ENCODE measurements at regions not wholly inside any gene's neighbourhood (a gene's known extent, or its start where the extent isn't known, plus 50 kb on each side); places are given as distances from the start of the nearest gene placed in this dataset.
"Not testable (repeated sequence)": the region's sequence is repeated elsewhere in the genome, so short reads cannot be mapped to it uniquely, and the experiment has no call there.

DNA sequence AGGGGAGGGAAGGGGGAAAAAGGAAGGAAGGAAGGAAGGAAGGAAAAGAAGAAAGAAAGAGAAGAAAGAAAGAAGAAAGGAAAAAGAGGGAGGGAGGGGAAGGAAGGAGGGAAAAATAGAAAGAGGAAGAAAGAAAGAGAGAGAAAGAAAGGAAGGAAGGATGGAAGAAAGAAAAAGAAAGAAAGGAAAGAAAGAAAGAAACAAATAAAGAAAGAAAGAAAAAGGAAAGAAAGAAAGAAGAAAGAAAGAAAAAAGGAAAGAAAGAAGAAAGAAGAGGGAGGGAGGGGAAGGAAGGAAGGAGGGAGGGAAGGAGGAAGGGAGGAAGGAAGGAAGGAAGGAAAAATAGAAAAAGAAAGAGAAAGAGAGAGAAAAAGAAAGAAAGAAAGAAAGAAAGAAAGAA lies 315.8 kb upstream of the PIK3C3 start:
- no peak for ATAC-seq
- DNase-seq (ENCODE audit: low spot score): no peak

DNA sequence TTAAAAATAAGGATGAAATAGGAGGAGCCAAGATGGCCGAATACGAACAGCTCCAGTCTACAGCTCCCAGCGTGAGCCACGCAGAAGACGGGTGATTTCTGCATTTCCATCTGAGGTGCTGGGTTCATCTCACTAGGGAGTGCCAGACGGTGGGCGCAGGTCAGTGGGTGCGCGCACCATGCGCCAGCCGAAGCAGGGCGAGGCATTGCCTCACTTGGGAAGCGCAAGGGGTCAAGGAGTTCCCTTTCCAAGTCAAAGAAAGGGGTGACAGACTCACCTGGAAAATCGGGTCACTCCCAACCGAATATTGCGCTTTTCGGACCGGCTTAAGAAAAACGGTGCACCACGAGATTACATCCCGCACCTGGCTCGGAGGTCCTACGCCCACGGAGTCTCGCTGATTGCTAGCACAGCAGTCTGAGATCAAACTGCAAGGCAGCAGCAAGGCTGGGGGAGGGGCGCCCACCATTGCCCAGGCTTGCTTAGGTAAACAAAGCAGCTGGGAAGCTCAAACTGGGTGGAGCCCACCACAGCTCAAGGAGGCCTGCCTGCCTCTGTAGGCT lies 323.2 kb upstream of the PIK3C3 start:
- not testable (repeated sequence) for ATAC-seq; DNase-seq (ENCODE audit: low spot score)

DNA sequence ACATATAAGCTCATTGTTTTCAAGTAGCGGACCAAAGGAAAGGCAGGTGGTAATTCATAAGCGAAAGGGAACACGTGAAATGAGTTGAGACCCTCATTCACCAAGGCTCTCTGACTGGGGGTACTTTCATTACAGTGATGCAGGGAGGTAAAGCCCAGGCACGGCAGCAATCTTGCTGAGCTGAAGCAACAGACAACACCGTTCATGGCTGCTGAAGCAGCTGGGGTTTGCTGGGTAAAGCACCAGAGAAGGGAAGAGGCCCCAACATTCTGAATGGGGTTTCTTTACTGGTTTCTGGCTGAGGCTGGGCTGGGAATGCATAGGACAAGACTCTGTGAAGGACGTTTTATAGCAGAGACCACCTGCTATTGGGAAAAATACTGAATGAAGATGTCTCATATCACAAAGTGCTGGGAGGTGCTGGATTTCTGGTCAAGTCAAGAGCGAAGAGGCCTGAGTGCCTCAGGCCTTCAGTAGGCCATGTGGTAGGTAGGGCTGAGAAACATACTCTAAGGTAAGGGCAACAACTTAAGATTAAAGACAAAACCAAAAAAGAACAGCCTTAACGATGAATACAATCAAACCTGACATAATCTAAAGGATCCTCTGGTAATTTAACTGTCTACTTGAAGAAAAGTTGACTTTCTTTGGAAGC lies 324.7 kb upstream of the PIK3C3 start:
- ATAC-seq (no peak), DNase-seq (ENCODE audit: low spot score) (no peak)

DNA sequence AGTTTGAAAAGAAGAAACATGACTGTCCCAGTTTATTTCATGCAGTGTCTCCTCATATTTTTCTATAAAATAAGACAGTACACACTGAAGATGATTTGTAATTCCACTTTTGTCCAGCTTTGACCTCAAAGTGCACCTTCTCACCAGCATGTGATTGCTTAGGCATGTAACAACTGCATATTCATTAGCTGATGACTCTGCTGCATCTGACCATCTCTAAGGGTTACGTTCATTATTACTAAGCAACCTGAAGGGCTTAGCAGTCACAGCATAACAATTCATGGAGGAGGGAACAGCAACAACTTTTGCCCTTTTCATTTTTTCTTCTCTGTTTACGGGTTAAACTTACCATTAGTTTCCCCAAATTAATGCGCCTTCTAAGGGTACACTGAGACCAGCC lies 330.6 kb upstream of the PIK3C3 start:
- DNase-seq (ENCODE audit: low spot score) (no peak), ATAC-seq (no peak)

DNA sequence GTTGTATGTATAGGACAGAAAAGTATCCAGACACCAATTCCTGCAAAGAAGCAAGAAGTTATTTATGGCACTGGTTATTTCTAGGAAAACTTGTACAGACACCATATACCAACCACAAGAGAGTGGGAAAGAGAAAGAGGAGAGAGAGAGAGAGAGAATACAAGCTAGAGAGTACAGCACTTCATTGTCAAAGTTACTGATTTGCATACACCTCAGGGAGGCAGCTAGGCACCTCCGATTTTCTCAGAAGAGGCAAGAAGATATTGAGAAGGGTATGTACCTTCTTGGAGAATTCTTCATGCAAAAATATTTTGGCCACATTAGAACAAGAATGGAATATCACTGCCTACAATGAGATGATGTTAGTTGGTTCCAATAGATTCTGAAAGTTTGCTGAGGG lies 333.9 kb upstream of the PIK3C3 start:
- ATAC-seq (no peak), DNase-seq (ENCODE audit: low spot score) (no peak)

DNA sequence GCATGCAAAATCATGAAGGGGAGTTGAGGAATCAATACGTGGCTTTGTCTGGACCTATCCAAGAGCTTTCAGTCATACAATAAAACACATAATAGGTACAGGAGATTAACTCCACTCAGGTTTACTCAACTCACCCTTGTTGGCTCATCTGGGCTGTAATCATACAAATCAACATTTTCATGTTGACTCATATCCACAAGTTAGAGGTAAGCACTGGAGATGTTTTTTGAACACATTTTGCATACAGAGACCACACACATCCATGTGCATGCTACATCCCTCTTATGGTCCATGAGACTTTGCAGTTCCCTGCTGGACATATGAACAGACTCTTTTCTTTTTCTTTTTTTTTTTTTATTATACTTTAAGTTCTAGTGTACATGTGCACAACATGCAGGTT lies 336.9 kb upstream of the PIK3C3 start:
- ATAC-seq: no peak
- no peak for DNase-seq (ENCODE audit: low spot score)

DNA sequence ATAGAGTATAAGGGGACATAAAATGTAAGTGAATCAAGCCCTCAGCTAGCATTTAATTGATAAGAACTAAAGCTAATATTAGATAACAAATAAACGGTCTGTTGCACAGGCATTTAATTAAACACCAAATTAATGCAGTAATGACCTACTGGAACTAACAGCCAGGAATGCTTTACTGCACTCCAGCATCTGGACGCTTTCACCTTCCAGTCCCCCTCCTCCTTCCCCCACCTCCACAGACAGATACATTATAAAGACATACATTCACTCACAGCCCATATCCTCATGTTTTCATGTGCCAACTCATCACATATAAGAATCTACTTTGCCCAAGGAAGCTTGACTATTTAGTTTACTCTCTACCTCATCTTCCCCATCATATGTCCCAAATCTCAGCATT lies 337.4 kb upstream of the PIK3C3 start:
- ATAC-seq (no peak), DNase-seq (ENCODE audit: low spot score) (no peak)

DNA sequence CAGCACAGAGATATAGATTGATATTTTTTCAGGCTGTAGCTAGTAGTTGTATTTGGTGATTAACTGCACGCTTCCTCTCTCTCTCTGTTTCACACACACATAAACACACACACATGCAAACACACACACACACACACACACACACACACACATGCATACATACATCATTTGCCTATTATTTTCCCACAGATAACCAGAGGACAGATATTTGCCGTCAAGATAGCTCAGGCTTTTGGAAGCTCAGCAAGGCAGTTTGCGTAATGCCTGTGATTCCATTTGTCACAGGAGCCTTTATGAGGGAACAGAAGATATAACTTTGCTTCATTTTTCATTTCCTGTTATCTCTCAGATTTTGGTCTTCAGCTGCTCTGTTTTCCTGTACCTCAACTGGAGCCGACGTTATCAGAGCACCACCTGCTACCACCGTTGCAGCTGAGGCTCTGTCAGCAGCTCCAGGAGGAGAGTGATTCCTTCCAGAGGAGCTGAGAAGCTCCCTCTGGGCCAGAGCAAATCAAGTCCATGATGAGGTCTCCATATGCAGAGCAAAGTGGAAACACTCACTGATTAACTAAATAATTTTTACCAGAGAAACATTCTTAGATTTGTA lies 341.9 kb upstream of the PIK3C3 start:
- DNase-seq (ENCODE audit: low spot score) (no peak), ATAC-seq (no peak)

DNA sequence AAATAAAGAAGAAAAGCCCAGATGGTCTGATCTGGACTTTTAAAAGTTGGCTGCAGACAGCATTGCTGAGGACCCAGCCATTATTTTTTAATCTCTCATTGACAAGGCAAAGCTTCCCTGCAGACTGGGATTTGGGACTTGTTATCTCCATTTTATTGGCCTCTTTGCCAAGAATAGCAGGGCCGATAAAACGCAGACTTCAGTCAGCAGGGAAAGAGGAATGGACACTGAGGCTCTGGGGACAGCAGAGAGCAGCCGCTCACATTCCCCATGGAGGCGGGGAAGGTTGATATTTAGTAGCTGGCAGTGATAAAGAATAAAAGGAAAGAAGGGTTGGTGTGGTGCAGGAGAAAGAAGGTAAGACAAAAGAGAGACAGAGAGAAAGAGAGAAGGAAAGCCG lies 350.1 kb upstream of the PIK3C3 start:
- ATAC-seq (no peak), DNase-seq (ENCODE audit: low spot score) (no peak)

DNA sequence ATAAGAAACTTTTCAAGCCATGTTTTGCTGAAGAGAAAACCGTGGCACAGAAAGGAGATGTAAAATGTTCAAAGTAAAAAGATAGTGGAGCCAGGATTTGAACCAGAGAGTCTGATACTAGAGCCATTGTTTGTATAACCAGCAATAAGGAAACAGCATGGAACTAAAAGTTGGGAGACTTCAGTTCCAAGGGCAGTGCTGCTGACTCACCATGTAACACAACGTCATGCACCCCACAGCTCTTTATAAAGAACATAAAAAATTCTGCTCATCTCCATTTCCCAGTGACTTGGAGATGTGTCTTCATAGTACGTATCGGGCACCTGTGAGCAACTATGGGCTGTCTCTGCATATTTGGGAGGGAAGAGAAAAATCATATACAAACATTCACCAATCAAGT lies 353.0 kb upstream of the PIK3C3 start:
- DNase-seq (ENCODE audit: low spot score) (no peak), ATAC-seq (no peak)

DNA sequence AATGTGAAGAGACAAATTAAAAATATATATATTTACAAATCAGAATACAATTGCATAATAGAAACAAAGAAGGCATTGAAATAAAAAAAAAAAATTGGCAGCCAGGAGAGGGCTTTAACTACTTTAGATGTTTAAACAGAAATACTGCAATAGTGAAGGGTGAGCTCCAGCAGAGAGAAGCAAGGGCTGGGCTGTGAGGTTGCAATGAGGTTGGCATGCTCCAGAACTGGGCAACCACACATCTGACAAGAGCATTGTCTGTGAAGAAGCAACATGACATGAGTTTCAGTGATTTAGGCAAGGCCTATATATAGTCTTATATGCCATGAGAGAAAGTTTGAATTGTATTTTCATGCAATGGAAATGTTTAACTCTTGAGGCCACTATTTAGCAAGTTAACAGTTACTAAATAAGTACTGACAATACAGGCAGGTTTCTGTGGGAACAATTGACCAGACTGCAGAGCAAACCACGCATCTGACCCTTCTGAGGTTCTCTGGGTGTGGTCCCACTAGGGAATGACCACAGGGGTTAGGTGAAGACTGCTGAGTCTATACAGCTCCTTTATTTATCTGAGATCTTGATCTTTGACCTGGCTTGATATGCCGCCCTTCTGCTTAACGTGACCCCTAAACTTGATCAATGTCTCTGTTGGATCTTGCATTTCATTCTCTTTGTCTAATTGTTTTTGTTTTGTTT lies 354.2 kb upstream of the PIK3C3 start:
- DNase-seq (ENCODE audit: low spot score): no peak
- ATAC-seq: no peak

DNA sequence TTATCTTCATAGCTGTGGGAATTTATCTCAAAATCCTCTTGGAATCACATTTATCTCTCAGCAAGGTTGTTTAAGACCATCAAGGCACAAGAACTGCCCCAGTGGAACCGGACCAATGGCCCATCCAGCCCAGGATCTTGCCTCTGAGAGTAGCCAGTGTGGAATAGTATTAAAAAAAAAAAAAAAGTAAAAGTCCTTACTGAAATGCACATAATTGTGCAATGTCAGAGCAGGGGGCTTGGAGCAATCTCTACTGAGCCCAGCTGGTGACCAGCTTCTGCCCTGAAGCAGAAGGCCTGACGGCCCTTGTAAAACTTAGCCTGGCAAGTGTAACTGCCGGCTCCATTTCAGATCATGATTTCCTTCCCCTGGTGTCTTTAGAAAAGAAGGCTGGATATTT lies 355.6 kb upstream of the PIK3C3 start:
- DNase-seq (ENCODE audit: low spot score) (no peak), ATAC-seq (no peak)

DNA sequence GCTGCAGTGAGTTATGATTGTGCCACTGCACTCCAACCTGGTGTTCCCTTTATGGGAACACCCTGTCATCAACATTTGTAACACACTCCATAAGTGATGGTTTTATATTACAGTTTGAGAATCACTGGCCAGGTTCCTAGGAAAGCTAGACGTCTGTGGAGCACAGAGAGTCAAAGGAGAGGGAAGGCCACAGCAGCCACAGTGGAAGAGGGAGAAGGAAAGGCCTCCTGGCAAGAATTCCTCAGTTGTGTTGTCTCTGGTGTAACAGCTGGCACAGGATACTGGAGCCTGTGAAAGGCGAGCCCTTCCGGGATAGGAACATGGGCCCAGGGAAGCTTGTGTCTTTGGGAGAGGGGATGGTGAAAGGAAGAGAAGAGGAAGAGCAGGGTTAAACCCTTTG lies 360.5 kb upstream of the PIK3C3 start:
- ATAC-seq (peak; percentile 41), DNase-seq (ENCODE audit: low spot score) (no peak)

DNA sequence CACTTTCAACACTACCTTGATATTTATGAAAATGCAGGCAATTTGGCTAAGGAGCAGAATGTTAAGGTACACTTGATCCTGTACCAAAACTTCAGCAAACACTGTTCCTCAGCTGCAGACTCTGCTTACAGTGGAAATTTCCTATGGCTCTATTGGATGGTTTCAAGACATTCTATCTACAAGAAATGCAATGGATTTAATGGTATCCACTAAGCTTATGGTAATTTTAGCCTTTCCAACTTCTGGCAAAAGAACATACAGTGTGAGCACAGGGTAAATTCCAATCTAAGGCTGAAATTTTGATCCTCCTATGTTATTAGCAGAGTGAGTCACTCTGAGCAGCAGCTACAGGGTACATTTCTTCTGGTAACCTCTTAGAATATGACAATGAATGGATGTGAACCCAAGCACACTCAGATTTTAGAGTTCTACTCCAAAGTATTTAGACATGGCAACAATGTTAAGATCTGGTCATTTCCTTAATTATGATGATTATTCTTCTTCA lies 361.8 kb upstream of the PIK3C3 start:
- DNase-seq (ENCODE audit: low spot score) (no peak), ATAC-seq (peak; percentile 41)

DNA sequence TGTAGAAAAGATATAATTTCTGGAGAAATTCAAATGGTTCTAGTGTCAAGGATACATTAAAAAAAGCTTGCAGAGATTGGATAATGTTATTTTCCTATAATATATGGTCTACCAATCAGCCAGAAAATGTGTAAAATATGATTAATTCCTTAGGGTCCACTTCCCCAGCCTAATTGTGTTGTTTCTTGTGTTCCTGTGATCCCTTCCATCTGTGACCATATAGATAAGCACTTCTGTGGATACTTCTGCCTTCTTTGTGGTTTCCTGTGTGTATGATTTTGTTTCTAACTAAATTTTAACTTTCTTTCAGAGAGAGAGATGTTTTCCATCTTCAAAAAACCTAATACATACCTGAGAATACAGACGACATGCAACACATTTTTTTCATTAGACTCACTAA lies 367.1 kb upstream of the PIK3C3 start:
- no peak for ATAC-seq
- no peak for DNase-seq (ENCODE audit: low spot score)

DNA sequence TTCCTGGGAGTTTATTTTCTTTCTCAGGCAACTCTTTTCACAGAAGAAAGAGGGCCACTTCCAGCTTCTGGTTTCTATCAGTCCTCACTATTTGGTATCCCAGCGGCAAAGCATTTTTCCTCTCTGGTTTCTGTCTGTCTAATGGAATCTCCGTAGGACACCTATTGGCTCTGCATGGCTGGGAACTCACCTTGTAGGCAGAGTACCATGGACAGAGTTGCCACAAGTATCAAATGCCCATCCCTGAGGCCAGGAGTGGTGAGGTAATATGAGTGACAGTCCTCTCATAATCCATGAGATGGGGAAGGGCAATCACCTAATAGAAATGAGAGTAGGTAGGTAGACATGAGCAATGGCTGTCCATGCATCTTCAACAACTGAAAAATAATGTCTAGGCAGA lies 369.5 kb upstream of the PIK3C3 start:
- ATAC-seq (no peak), DNase-seq (ENCODE audit: low spot score) (no peak)

DNA sequence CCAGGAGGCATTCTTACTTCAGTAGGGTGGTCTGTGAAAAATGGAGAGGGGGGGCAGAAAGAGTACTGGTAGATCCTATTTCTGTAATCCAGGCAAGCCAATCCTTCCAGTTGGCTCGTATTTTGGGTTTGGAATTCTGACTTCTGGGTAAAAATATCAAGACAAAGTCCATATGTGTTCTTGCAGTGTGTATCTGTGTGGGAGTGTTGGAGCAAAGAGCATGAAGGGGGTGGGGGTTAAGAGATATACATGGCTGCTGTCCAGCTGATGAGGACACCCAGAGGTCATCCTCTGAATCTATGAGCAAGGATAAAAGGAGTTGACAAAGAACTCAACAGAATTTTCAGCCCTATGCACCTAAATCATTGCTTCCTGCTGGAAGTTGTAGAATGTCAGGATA lies 375.8 kb upstream of the PIK3C3 start:
- peak; percentile 78 for DNase-seq (ENCODE audit: low spot score)
- ATAC-seq: peak; percentile 96

DNA sequence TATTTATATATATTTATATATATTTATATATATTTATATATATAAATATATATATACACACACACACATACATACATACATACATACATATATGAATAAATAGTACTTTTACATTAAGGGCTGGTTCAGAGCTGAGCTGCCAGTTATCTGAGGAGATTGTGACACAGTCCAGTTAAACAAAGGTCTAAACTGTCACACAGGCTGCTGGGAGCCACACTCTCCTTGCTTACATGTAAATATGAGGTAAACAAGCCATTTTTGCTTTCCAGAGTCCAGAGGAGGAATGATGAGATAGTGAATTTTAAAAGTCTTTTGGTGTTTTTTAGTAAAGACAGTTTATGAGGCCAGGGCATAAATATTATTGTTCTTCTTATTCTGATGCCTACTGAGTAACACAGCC lies 377.5 kb upstream of the PIK3C3 start:
- ATAC-seq: peak; percentile 65
- DNase-seq (ENCODE audit: low spot score): no peak

DNA sequence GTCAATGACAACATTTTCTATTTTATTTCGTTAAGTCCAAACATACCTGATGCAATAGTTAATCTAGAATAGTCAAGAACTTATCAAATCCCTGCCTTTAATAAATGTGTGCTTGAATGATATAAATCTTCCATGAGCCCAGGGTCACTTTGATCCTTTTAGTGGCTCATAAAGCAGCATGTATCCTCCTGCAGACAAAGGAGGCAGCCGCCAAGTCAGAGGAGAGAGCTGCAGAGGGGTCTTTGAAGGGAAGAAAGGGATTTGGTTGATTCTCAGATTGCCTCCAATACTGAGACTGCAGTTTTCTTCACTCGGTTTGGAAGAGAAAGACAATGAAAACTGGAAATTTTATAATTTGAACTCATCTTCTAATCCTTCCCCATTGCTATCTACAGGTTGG lies 378.4 kb upstream of the PIK3C3 start:
- DNase-seq (ENCODE audit: low spot score) (no peak), ATAC-seq (no peak)

DNA sequence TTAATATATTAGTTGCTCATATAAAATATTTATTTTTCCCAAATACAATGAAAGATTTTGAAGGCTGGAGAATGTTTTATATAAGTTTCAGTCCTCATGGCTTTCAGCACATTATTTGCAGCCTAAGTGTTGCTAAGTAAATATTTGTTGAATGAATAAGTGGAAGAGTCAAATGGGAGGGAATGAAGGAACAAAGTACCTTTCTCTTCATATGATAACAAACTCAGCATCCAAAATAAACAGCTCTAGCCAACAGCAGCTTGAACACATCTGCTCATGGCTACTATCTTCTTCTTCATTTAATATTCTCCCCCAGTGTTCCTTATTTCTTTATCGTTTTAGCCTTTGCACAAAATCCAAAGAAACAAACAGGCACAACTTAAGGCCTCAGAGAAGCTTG lies 385.2 kb upstream of the PIK3C3 start:
- DNase-seq (ENCODE audit: low spot score): no peak
- peak; percentile 63 for ATAC-seq

DNA sequence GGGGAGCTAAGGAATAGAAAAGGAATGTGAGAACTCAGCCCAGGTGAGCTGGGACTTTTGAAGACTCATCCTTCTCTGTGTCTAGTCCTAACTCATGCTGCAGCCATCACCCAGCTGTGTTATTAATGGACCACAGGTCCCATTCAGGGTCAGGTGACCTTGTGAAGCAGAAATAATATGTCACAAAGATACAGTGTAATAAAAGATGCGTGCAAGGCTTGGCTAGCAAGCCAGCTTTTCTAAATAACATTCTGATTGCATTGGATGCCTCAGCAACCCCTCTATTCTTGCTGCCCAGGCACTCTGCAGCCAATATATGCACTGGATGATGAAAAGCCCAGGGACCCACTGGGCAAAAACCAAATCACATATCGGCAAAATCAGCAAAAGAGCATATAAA lies 393.1 kb upstream of the PIK3C3 start:
- ATAC-seq (no peak), DNase-seq (ENCODE audit: low spot score) (no peak)

DNA sequence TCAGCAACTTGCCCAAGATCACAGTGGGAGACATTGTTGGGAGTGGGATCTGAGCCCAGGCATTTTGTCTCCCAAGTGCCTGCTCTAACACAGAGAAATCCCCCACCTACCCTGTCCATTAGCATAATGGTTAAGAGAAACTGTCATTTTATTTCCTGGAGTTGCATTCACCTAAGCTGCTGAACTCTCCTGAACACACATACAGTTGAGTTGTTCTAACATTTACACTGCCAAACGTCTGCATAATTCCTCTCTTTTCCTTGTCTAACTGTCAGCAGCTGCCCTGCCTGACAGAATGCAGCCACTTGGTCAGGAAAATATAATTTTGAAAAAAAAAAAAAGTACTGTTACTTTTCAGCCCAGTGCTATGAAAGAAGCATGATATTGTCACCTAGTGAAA lies 396.3 kb upstream of the PIK3C3 start:
- ATAC-seq (no peak), DNase-seq (ENCODE audit: low spot score) (no peak)
